ENCODE measurements at regions not wholly inside any gene's neighbourhood (a gene's known extent, or its start where the extent isn't known, plus 50 kb on each side); places are given as distances from the start of the nearest gene placed in this dataset.

DNA sequence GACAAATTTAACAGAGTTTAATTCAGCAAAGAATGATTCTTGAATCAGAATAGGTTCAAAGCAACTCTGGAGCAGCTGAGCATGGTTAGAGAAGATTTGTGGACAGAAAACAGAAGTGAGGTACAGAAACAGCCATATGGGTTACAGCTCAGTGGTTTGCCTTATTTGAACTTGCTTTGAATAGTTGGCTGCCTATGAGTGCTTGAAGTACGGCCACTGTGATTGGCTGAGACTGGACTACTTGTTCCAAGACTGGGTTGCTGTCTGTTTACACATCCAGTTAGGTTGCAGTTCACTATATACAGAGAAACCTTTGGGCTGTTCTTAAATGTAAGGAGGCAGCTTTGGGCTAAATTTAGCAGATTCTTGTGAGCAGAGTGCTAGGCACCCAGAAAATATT is 79.4 kb upstream of the CADPS start:
- intact Hi-C loops (cut with micrococcal nuclease), result no loop called here
- no peak for DNase-seq
- Histone ChIP-seq H3K4me2 (replicated peaks; ENCODE audit: low read depth, low read length, poor library complexity, severe bottlenecking) (no peak overlapping the region), H3K79me2 (ENCODE audit: control insufficient read depth, insufficient read depth, low read length) (no peaks in the 10 kb centered on the region), H3K27ac (ENCODE audit: low read length in 2 of 2) (no peak overlapping the region), H2AFZ (ENCODE audit: insufficient read depth, low read depth, low read length, poor library complexity, severe bottlenecking) (no peak overlapping the region), H3K27me3 (replicated peaks in 1 of 4; ENCODE audit: control extremely low read depth in 1 of 4, control insufficient read depth in 3 of 4, insufficient read depth in 4 of 4, low read length in 3 of 4) (no peaks in the 10 kb centered on the region), H3K4me3 (ENCODE audit: control extremely low read depth in 1 of 5, extremely low read depth in 1 of 5, insufficient read depth in 1 of 5, low read depth in 2 of 5, low read length in 4 of 5) (no peak overlapping the region), H3K9me3 (ENCODE audit: control extremely low read depth in 1 of 3, control insufficient read depth in 2 of 3, insufficient read depth in 1 of 3, low read length in 2 of 3) (peaks cover 0 to 4% (median 0%) of the 10 kb centered on the region in 3 donors), H4K20me1 (ENCODE audit: control insufficient read depth, insufficient read depth, low read length, poor library complexity, severe bottlenecking) (no peaks in the 10 kb centered on the region), H3K4me1 (ENCODE audit: control insufficient read depth in 2 of 2, insufficient read depth in 2 of 2, low read length in 2 of 2) (no peaks in the 10 kb centered on the region), H3K36me3 (replicated peaks in 1 of 2; ENCODE audit: control extremely low read depth in 1 of 2, control insufficient read depth in 1 of 2, extremely low read depth in 1 of 2, insufficient read depth in 2 of 2, low read length in 1 of 2) (no peaks in the 10 kb centered on the region), H3K9ac (ENCODE audit: low read length) (no peak overlapping the region)
- H3K9me3 Mint-ChIP-seq (ENCODE audit: insufficient read depth), result peaks cover 3% of the 10 kb centered on the region
- ChIA-PET POLR2A (no interaction called here), CTCF (no interaction called here)
- no CpG with 5 or more reads among the region's 1 CpG for WGBS (ENCODE audit: insufficient coverage)
- TF ChIP-seq, protein P1, sequence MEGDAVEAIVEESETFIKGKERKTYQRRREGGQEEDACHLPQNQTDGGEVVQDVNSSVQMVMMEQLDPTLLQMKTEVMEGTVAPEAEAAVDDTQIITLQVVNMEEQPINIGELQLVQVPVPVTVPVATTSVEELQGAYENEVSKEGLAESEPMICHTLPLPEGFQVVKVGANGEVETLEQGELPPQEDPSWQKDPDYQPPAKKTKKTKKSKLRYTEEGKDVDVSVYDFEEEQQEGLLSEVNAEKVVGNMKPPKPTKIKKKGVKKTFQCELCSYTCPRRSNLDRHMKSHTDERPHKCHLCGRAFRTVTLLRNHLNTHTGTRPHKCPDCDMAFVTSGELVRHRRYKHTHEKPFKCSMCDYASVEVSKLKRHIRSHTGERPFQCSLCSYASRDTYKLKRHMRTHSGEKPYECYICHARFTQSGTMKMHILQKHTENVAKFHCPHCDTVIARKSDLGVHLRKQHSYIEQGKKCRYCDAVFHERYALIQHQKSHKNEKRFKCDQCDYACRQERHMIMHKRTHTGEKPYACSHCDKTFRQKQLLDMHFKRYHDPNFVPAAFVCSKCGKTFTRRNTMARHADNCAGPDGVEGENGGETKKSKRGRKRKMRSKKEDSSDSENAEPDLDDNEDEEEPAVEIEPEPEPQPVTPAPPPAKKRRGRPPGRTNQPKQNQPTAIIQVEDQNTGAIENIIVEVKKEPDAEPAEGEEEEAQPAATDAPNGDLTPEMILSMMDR (IDR thresholded peaks at IDR 0.05), result no peak
- TF ChIP-seq EZH2 (IDR thresholded peaks at IDR 0.05; ENCODE audit: borderline replicate concordance, insufficient read depth, low read depth, low read length, poor library complexity, severe bottlenecking), result no peak
- no peak overlapping the region for H3K4me3 Mint-ChIP-seq
- H3K27ac Mint-ChIP-seq, result no peak overlapping the region
- H3K27me3 Mint-ChIP-seq, result no peaks in the 10 kb centered on the region
- no peaks in the 10 kb centered on the region for H3K4me1 Mint-ChIP-seq
- ATAC-seq (ENCODE audit: low read depth), result no peak

DNA sequence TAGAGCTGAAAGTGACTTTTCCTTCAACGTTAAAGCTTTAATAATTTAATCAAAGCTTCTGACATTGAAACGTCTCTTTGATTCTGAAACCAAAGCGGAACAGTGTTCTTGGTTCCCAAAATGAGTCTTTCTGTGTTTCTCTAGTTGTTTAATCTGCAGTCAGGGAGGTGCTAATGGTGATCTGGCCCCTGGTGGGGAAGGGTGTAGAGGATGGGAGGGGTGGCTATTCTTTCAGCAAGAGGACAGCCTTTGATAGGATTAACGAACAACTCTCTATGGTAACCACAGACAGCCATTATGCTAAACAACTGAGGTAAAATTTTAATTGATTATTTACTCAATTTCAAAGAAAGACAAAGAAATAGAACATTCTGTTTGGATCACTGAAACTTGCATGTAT is 79.9 kb upstream of the CADPS start:
- ChIA-PET CTCF (no interaction called here), POLR2A (no interaction called here)
- no peaks in the 10 kb centered on the region for H3K4me1 Mint-ChIP-seq
- Histone ChIP-seq H2AFZ (ENCODE audit: insufficient read depth, low read depth, low read length, poor library complexity, severe bottlenecking) (no peak overlapping the region), H3K4me3 (ENCODE audit: control extremely low read depth in 1 of 5, extremely low read depth in 1 of 5, insufficient read depth in 1 of 5, low read depth in 2 of 5, low read length in 4 of 5) (no peak overlapping the region), H3K36me3 (replicated peaks in 1 of 2; ENCODE audit: control extremely low read depth in 1 of 2, control insufficient read depth in 1 of 2, extremely low read depth in 1 of 2, insufficient read depth in 2 of 2, low read length in 1 of 2) (no peaks in the 10 kb centered on the region), H4K20me1 (ENCODE audit: control insufficient read depth, insufficient read depth, low read length, poor library complexity, severe bottlenecking) (no peaks in the 10 kb centered on the region), H3K9ac (ENCODE audit: low read length) (no peak overlapping the region), H3K27me3 (replicated peaks in 1 of 4; ENCODE audit: control extremely low read depth in 1 of 4, control insufficient read depth in 3 of 4, insufficient read depth in 4 of 4, low read length in 3 of 4) (no peaks in the 10 kb centered on the region), H3K9me3 (ENCODE audit: control extremely low read depth in 1 of 3, control insufficient read depth in 2 of 3, insufficient read depth in 1 of 3, low read length in 2 of 3) (peaks cover 0 to 4% (median 0%) of the 10 kb centered on the region in 3 donors), H3K4me1 (ENCODE audit: control insufficient read depth in 2 of 2, insufficient read depth in 2 of 2, low read length in 2 of 2) (no peaks in the 10 kb centered on the region), H3K79me2 (ENCODE audit: control insufficient read depth, insufficient read depth, low read length) (no peaks in the 10 kb centered on the region), H3K27ac (ENCODE audit: low read length in 2 of 2) (no peak overlapping the region), H3K4me2 (replicated peaks; ENCODE audit: low read depth, low read length, poor library complexity, severe bottlenecking) (no peak overlapping the region)
- no peak for TF ChIP-seq EZH2 (IDR thresholded peaks at IDR 0.05; ENCODE audit: borderline replicate concordance, insufficient read depth, low read depth, low read length, poor library complexity, severe bottlenecking)
- TF ChIP-seq, protein P1 (IDR thresholded peaks at IDR 0.05), result no peak
- ATAC-seq (ENCODE audit: low read depth) (no peak), DNase-seq (no peak)
- intact Hi-C loops (cut with micrococcal nuclease), result no loop called here
- no peak overlapping the region for H3K4me3 Mint-ChIP-seq
- H3K9me3 Mint-ChIP-seq (ENCODE audit: insufficient read depth), result peaks cover 3% of the 10 kb centered on the region
- H3K27ac Mint-ChIP-seq, result no peak overlapping the region
- 90% methylated on average over 2 of the region's 4 CpGs for WGBS (ENCODE audit: insufficient coverage)
- H3K27me3 Mint-ChIP-seq, result no peaks in the 10 kb centered on the region
